ENCODE measurements at regions not wholly inside any gene's neighbourhood (a gene's known extent, or its start where the extent isn't known, plus 50 kb on each side); places are given as distances from the start of the nearest gene placed in this dataset.

GRCh38 chr9:106557996-106558667, 304.8 kb upstream of the ZNF462 start:
- no peak for DNase-seq

- DNase-seq = no peak
These were observed 302.4 kb upstream of the ZNF462 start for GRCh38 chr9:106560540-106560939.

- DNase-seq = no peak
These were observed 287.1 kb upstream of the ZNF462 start for GRCh38 chr9:106575823-106576222.

GRCh38 chr9:106576232-106576760, 286.7 kb upstream of the ZNF462 start:
- DNase-seq = no peak

GRCh38 chr9:106577121-106577520, 285.8 kb upstream of the ZNF462 start:
- no peak for DNase-seq

GRCh38 chr9:106580546-106580945, 282.4 kb upstream of the ZNF462 start:
- no peak for DNase-seq

GRCh38 chr9:106581973-106582372, 281.0 kb upstream of the ZNF462 start:
- no peak for DNase-seq

- DNase-seq = no peak
These were observed 279.2 kb upstream of the ZNF462 start for GRCh38 chr9:106583751-106584150.

- DNase-seq = no peak
These were observed 275.9 kb upstream of the ZNF462 start for GRCh38 chr9:106587042-106587441.

GRCh38 chr9:106588626-106589025, 274.3 kb upstream of the ZNF462 start:
- DNase-seq = no peak

GRCh38 chr9:106590759-106591505, 272.0 kb upstream of the ZNF462 start:
- no peak for DNase-seq

GRCh38 chr9:106593201-106593600, 269.8 kb upstream of the ZNF462 start:
- DNase-seq = no peak

GRCh38 chr9:106596984-106597383, 266.0 kb upstream of the ZNF462 start:
- no peak for DNase-seq

- DNase-seq = no peak
These were observed 261.9 kb upstream of the ZNF462 start for GRCh38 chr9:106600955-106601560.

- no peak for DNase-seq
These were observed 260.6 kb upstream of the ZNF462 start for GRCh38 chr9:106602344-106602743.

GRCh38 chr9:106613250-106613737, 249.7 kb upstream of the ZNF462 start:
- DNase-seq = peak; percentile 37

GRCh38 chr9:106615118-106615889, 247.7 kb upstream of the ZNF462 start:
- DNase-seq = no peak

GRCh38 chr9:106616026-106616425, 246.9 kb upstream of the ZNF462 start:
- no peak for DNase-seq

GRCh38 chr9:106616851-106617345, 246.1 kb upstream of the ZNF462 start:
- no peak for DNase-seq

GRCh38 chr9:106619211-106619610, 243.8 kb upstream of the ZNF462 start:
- DNase-seq = no peak

GRCh38 chr9:106620081-106620480, 242.9 kb upstream of the ZNF462 start:
- DNase-seq = no peak

- DNase-seq = no peak
These were observed 242.1 kb upstream of the ZNF462 start for GRCh38 chr9:106620866-106621265.
